K562 (cell line): ENCODE measurements at regions not wholly inside any gene's neighbourhood (a gene's known extent, or its start where the extent isn't known, plus 50 kb on each side); places are given as distances from the start of the nearest gene placed in this dataset.

Experiments used
- ATAC-seq: fragments of 200-7000 bp; cut with Tn5 transposase; 3 replicates; pipeline ENCODE4 v1.9.1; 2020; ENCODE audit warnings: moderate library complexity
- BruUV-seq: library from RNA; stranded (reverse); fragments of 400-500 nt; replicated peaks from 2 replicates; lab custom pipeline; 2021; lab: Mats Ljungman, UMichigan
- CTCF ChIA-PET: fragments of 300-600 bp; formaldehyde crosslinking; extraction: SDS; loops from one replicate; lab custom pipeline; 2021; ENCODE audit warnings: low intra/inter-chr PET ratio; lab: Yijun Ruan, JAX
- POLR2A ChIA-PET: fragments of 300-600, 350-650 bp; sonication (Branson Sonifier 250); formaldehyde crosslinking; extraction: SDS; loops from one replicate; lab custom pipeline; 2021; ENCODE audit warnings: antibody characterized with exemption, inconsistent platforms; lab: Yijun Ruan, JAX
- DNase-seq, 4 experiments: peaks; one replicate each; pipeline versions ENCODE4 v3.0.0 to v3.0.0-alpha.2; 2011 to 2018; ENCODE audit warnings: low spot score in 3 of 4, mixed read lengths in 3 of 4; ENCODE audit errors: extremely low read depth in 1 of 4
- FAIRE-seq: peaks from 2 replicates; lab custom pipeline; 2011; peaks lifted over from hg19 to GRCh38; lab: Jason Lieb, UNC
- H2AFZ ChIP-seq: 2 replicates; pipeline ENCODE4 v1.6.0; 2011; ENCODE audit warnings: low read depth, low read length, control low read depth, inconsistent platforms
- H3K27ac ChIP-seq: fragments of 200-600 bp; 3 replicates; pipeline ENCODE4 v1.8.0; 2011; ENCODE audit warnings: low read depth, mild to moderate bottlenecking, control low read depth, inconsistent platforms, low read length, moderate library complexity, mixed read lengths; ENCODE audit errors: extremely low read depth
- H3K27me3 ChIP-seq, 2 experiments: fragments of 300-600 bp in 1 of 2; 2 replicates in 1 of 2; 3 replicates in 1 of 2; pipeline versions ENCODE4 v1.6.0 to v1.8.0; 2011; ENCODE audit warnings: inconsistent platforms in 2 of 2, low read length in 2 of 2, mild to moderate bottlenecking in 1 of 2, mixed read lengths in 1 of 2, moderate library complexity in 1 of 2; ENCODE audit not compliant: control insufficient read depth in 2 of 2, insufficient read depth in 2 of 2
- H3K36me3 ChIP-seq: fragments of 300-600 bp; 3 replicates; pipeline ENCODE4 v1.8.0; 2011; ENCODE audit warnings: mild to moderate bottlenecking, low read length, inconsistent platforms; ENCODE audit not compliant: control insufficient read depth, insufficient read depth
- H3K4me1 ChIP-seq, 2 experiments: fragments of 200-600 bp in 1 of 2; replicated peaks in 1 of 2; 2 replicates in 1 of 2; 3 replicates in 1 of 2; pipeline versions ENCODE4 v1.5.1 to v1.8.0; 2011; ENCODE audit warnings: inconsistent platforms in 2 of 2, low read length in 2 of 2, mild to moderate bottlenecking in 1 of 2, mixed read lengths in 1 of 2, moderate library complexity in 1 of 2; ENCODE audit not compliant: control insufficient read depth in 2 of 2, insufficient read depth in 2 of 2
- H3K4me2 ChIP-seq: 2 replicates; pipeline ENCODE4 v1.6.1; 2011; ENCODE audit warnings: low read length, control low read depth, inconsistent platforms, mixed read lengths; ENCODE audit not compliant: insufficient read depth
- H3K4me3 ChIP-seq: fragments of 200-600 bp; sonication (generic), shearing (Covaris generic); 2 replicates; pipeline ENCODE4 v1.5.1; 2016; ENCODE audit warnings: control low read depth, inconsistent platforms
- H3K79me2 ChIP-seq: fragments of 200-600 bp; 3 replicates; pipeline ENCODE4 v1.8.0; 2011; ENCODE audit warnings: low read length, inconsistent platforms; ENCODE audit not compliant: control insufficient read depth, insufficient read depth
- H3K9ac ChIP-seq, 2 experiments: 2 replicates each; pipeline versions ENCODE4 v1.6.0 to v1.6.1; 2011; ENCODE audit warnings: low read depth in 2 of 2, low read length in 2 of 2, control low read depth in 1 of 2, inconsistent platforms in 1 of 2, mild to moderate bottlenecking in 1 of 2, mixed read lengths in 1 of 2; ENCODE audit not compliant: insufficient read depth in 1 of 2
- H3K9me1 ChIP-seq: one replicate; pipeline ENCODE4 v1.6.0; 2011; ENCODE audit warnings: inconsistent platforms, mild to moderate bottlenecking, low read length, moderate library complexity; ENCODE audit not compliant: control insufficient read depth, insufficient read depth
- H3K9me3 ChIP-seq: replicated peaks from 2 replicates; pipeline ENCODE4 v1.5.1; 2011; ENCODE audit warnings: low read depth, low read length, inconsistent platforms; ENCODE audit not compliant: control insufficient read depth, insufficient read depth
- H4K20me1 ChIP-seq: replicated peaks from 2 replicates; pipeline ENCODE4 v1.6.1; 2011; ENCODE audit warnings: low read length, inconsistent platforms, mixed read lengths; ENCODE audit not compliant: control insufficient read depth, insufficient read depth
- FOXJ3 ChIP-seq: sonication (generic); formaldehyde crosslinking; IDR thresholded peaks from 2 replicates; pipeline ENCODE4 v1.4.0; 2020; ENCODE audit warnings: mild to moderate bottlenecking, missing genetic modification reagents
- NBN ChIP-seq: fragments of 450-650 bp; IDR thresholded peaks from 2 replicates; pipeline ENCODE4 v1.6.1; 2016; ENCODE audit warnings: low read depth, mild to moderate bottlenecking
- RBM25 ChIP-seq: fragments of 200-400 bp; formaldehyde crosslinking; IDR thresholded peaks from 2 replicates; pipeline ENCODE4 v1.6.1; 2018; ENCODE audit warnings: low read length, low read depth, moderate library complexity; ENCODE audit not compliant: severe bottlenecking
- TCFL5 ChIP-seq: fragments of 250-450 bp; sonication (Bioruptor Pico); conservative IDR thresholded peaks from 2 replicates; pipeline ENCODE4 v1.6.1; 2021; ENCODE audit warnings: mild to moderate bottlenecking, moderate library complexity, matching md5 sums
- TSC22D4 ChIP-seq: fragments of 450-650 bp; IDR thresholded peaks from 2 replicates; pipeline ENCODE4 v1.6.1; 2016; ENCODE audit warnings: missing genetic modification characterization, missing biosample characterization, control low read depth
- ZNF134 ChIP-seq: fragments of 250-450 bp; sonication (Bioruptor Pico); conservative IDR thresholded peaks from 2 replicates; pipeline ENCODE4 v1.4.0; 2020
- ZNF445 ChIP-seq: fragments of 250-450 bp; sonication (Bioruptor Pico); IDR thresholded peaks from 2 replicates; pipeline ENCODE4 v1.4.0; 2020; ENCODE audit warnings: low read depth, mild to moderate bottlenecking, moderate library complexity
- ZNF695 ChIP-seq: fragments of 450-650 bp; formaldehyde crosslinking; IDR thresholded peaks from 2 replicates; pipeline ENCODE4 v1.4.0; 2020; ENCODE audit warnings: mild to moderate bottlenecking, moderate library complexity
- WGBS: fragments of 100-300 bp; shearing (Covaris generic); methylation state at CpG from one replicate; pipeline ENCODE4 v1.1.6; 2016; ENCODE audit warnings: low coverage, mixed read lengths; ENCODE audit not compliant: insufficient coverage; ENCODE audit errors: missing lambda C conversion rate; 5-methylcytosine and 5-hydroxymethylcytosine counted together
- in situ Hi-C: fragments of 300-500 bp; cut with MboI; formaldehyde crosslinking; loops from 4 replicates; pipeline ENCODE4 v1.15.0; 2018; ENCODE audit warnings: inconsistent platforms, mixed read lengths
- intact Hi-C: fragments of 100-400 bp; cut with micrococcal nuclease; formaldehyde crosslinking; loops from 2 replicates; pipeline ENCODE4 v1.14.2; 2022
- TF ChIP-seq, protein P1 (sequence below): sonication (generic); formaldehyde crosslinking; IDR thresholded peaks from 2 replicates; pipeline ENCODE4 v1.8.0; 2022; ENCODE audit warnings: mild to moderate bottlenecking, low read depth, missing genetic modification reagents
- TF ChIP-seq, protein P2 (sequence below), 2 experiments: fragments of 200-800 bp in 1 of 2; sonication (Bioruptor generic) in 1 of 2; sonication (generic) in 1 of 2; formaldehyde crosslinking in 1 of 2; IDR thresholded peaks in 1 of 2; conservative IDR thresholded peaks in 1 of 2; 2 replicates each; pipeline versions ENCODE4 v1.5.0 to v1.6.1; 2016 to 2020; ENCODE audit warnings: missing compliant biosample characterization in 1 of 2, missing genetic modification characterization in 1 of 2, missing genetic modification reagents in 1 of 2
- TF ChIP-seq, protein P3 (sequence below): fragments of 450-650 bp; IDR thresholded peaks from 2 replicates; pipeline ENCODE4 v1.7.1; 2018; ENCODE audit warnings: mild to moderate bottlenecking, low read depth; ENCODE audit not compliant: partially characterized antibody
- TF ChIP-seq, protein P4 (sequence below): fragments of 450-650 bp; formaldehyde crosslinking; IDR thresholded peaks from 2 replicates; pipeline ENCODE4 v1.4.0; 2020; ENCODE audit warnings: mild to moderate bottlenecking, moderate library complexity

DNA sequence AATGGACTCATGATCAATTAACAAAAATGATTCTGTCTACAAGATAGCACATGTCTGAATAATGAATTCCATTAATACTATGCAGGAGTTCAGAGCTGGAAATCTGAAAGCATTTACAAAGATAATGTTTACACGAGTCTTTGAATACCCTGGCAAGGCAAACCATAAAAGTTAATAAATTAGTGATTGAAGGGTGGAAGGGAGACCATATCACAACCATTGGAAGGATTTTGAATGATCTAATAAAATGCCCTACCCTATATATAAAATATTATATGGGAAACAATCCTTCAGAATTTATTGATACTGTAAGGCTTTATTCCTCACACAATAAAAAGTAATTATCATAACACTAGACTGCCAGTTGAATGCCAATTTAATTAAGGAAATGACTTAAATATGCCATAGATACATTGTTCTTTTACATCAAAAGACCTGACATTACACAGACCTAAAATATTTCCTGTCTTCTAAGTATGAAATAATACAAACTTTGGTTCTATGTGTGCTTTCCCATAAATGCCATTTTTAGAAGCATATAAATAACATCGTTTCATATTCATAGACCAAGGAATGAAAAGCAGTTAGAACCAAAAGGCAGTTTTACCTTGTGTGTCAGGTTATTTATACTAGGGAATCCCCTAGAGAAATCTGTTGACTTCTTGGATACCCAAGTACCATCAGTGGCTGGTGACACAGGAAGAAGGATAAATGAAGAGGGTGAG lies 249.2 kb upstream of the MARCKS start:
- no peaks in the 10 kb centered on the region for H3K79me2 ChIP-seq
- no peaks in the 10 kb centered on the region for H3K9me1 ChIP-seq
- no TSS peak for BruUV-seq
- no peak overlapping the region for H3K9ac ChIP-seq
- H3K27ac ChIP-seq: no peak overlapping the region
- CTCF ChIA-PET: no interaction called here
- no peaks in the 10 kb centered on the region for H4K20me1 ChIP-seq
- H3K4me2 ChIP-seq: no peak overlapping the region
- no peak overlapping the region for H3K4me3 ChIP-seq
- intact Hi-C loops: no loop called here
- POLR2A ChIA-PET: no interaction called here
- in situ Hi-C loops: no loop called here
- no peak overlapping the region for H2AFZ ChIP-seq
- ATAC-seq (no peak), FAIRE-seq (no peak), DNase-seq (no peak)
- WGBS: 3% methylated on average over 2 of the region's 2 CpGs
- H3K4me1 ChIP-seq: no peaks in the 10 kb centered on the region; a peak in 1 of 5 replicates
- no peaks in the 10 kb centered on the region for H3K9me3 ChIP-seq
- H3K36me3 ChIP-seq: no peaks in the 10 kb centered on the region
- no peaks in the 10 kb centered on the region for H3K27me3 ChIP-seq
- TF ChIP-seq, protein P1, sequence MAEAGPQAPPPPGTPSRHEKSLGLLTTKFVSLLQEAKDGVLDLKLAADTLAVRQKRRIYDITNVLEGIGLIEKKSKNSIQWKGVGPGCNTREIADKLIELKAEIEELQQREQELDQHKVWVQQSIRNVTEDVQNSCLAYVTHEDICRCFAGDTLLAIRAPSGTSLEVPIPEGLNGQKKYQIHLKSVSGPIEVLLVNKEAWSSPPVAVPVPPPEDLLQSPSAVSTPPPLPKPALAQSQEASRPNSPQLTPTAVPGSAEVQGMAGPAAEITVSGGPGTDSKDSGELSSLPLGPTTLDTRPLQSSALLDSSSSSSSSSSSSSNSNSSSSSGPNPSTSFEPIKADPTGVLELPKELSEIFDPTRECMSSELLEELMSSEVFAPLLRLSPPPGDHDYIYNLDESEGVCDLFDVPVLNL: no peak
- no peak for TF ChIP-seq RBM25
- TF ChIP-seq NBN: no peak
- TF ChIP-seq ZNF695 (CRISPR knock-in tag): no peak
- TF ChIP-seq, protein P2, sequence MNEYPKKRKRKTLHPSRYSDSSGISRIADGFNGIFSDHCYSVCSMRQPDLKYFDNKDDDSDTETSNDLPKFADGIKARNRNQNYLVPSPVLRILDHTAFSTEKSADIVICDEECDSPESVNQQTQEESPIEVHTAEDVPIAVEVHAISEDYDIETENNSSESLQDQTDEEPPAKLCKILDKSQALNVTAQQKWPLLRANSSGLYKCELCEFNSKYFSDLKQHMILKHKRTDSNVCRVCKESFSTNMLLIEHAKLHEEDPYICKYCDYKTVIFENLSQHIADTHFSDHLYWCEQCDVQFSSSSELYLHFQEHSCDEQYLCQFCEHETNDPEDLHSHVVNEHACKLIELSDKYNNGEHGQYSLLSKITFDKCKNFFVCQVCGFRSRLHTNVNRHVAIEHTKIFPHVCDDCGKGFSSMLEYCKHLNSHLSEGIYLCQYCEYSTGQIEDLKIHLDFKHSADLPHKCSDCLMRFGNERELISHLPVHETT (CRISPR knock-in tag; conservative IDR thresholded peaks at IDR 0.05 in 1 of 2, IDR thresholded peaks at IDR 0.05 in 1 of 2): no peak
- TF ChIP-seq ZNF445 (CRISPR knock-in tag): no peak
- no peak for TF ChIP-seq TCFL5 (CRISPR knock-in tag)
- TF ChIP-seq, protein P3, sequence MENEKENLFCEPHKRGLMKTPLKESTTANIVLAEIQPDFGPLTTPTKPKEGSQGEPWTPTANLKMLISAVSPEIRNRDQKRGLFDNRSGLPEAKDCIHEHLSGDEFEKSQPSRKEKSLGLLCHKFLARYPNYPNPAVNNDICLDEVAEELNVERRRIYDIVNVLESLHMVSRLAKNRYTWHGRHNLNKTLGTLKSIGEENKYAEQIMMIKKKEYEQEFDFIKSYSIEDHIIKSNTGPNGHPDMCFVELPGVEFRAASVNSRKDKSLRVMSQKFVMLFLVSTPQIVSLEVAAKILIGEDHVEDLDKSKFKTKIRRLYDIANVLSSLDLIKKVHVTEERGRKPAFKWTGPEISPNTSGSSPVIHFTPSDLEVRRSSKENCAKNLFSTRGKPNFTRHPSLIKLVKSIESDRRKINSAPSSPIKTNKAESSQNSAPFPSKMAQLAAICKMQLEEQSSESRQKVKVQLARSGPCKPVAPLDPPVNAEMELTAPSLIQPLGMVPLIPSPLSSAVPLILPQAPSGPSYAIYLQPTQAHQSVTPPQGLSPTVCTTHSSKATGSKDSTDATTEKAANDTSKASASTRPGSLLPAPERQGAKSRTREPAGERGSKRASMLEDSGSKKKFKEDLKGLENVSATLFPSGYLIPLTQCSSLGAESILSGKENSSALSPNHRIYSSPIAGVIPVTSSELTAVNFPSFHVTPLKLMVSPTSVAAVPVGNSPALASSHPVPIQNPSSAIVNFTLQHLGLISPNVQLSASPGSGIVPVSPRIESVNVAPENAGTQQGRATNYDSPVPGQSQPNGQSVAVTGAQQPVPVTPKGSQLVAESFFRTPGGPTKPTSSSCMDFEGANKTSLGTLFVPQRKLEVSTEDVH: no peak
- no peak for TF ChIP-seq TSC22D4
- TF ChIP-seq, protein P4, sequence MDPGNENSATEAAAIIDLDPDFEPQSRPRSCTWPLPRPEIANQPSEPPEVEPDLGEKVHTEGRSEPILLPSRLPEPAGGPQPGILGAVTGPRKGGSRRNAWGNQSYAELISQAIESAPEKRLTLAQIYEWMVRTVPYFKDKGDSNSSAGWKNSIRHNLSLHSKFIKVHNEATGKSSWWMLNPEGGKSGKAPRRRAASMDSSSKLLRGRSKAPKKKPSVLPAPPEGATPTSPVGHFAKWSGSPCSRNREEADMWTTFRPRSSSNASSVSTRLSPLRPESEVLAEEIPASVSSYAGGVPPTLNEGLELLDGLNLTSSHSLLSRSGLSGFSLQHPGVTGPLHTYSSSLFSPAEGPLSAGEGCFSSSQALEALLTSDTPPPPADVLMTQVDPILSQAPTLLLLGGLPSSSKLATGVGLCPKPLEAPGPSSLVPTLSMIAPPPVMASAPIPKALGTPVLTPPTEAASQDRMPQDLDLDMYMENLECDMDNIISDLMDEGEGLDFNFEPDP (CRISPR knock-in tag): no peak
- no peak for TF ChIP-seq FOXJ3 (CRISPR knock-in tag)
- TF ChIP-seq ZNF134 (CRISPR knock-in tag): no peak
